Type B pancreatic cell (in vitro differentiated cells): ENCODE measurements at regions not wholly inside any gene's neighbourhood (a gene's known extent, or its start where the extent isn't known, plus 50 kb on each side); places are given as distances from the start of the nearest gene placed in this dataset.

Source experiments
- DNase-seq: peaks from one replicate; pipeline ENCODE4 v3.0.0; 2021; ENCODE audit warnings: mixed read lengths; ENCODE audit not compliant: unreplicated experiment; ENCODE audit errors: extremely low spot score
- H3K27ac Mint-ChIP-seq: 2 replicates; pipeline ENCODE4 v1.8.0; 2021; ENCODE audit warnings: mild to moderate bottlenecking, mixed read lengths
- H3K27me3 Mint-ChIP-seq: 2 replicates; pipeline ENCODE4 v1.8.0; 2021; ENCODE audit warnings: mixed read lengths
- H3K36me3 Mint-ChIP-seq: 2 replicates; pipeline ENCODE4 v1.8.0; 2021; ENCODE audit warnings: mixed read lengths
- H3K4me1 Mint-ChIP-seq: one replicate; pipeline ENCODE4 v1.8.0; 2021; ENCODE audit warnings: mixed read lengths; ENCODE audit not compliant: unreplicated experiment
- H3K4me3 Mint-ChIP-seq: 2 replicates; pipeline ENCODE4 v1.8.0; 2021; ENCODE audit warnings: mild to moderate bottlenecking, mixed read lengths
- H3K9me3 Mint-ChIP-seq: 2 replicates; pipeline ENCODE4 v1.8.0; 2021; ENCODE audit warnings: mixed read lengths
- TF ChIP-seq, protein P1 (sequence below): fragments of 200-600 bp; sonication (generic); conservative IDR thresholded peaks from 2 replicates; pipeline ENCODE4 v1.5.0; 2021; ENCODE audit warnings: antibody characterized with exemption, mild to moderate bottlenecking

GRCh38 chrX:3257471-3257870, 89.0 kb downstream of the MXRA5 start:
- Mint-ChIP-seq H3K27me3 (no peaks in the 10 kb centered on the region), H3K4me1 (peaks cover 4% of the 10 kb centered on the region), H3K36me3 (no peaks in the 10 kb centered on the region), H3K27ac (no peak overlapping the region), H3K9me3 (peaks cover 12% of the 10 kb centered on the region), H3K4me3 (no peak overlapping the region)
- TF ChIP-seq, protein P1, sequence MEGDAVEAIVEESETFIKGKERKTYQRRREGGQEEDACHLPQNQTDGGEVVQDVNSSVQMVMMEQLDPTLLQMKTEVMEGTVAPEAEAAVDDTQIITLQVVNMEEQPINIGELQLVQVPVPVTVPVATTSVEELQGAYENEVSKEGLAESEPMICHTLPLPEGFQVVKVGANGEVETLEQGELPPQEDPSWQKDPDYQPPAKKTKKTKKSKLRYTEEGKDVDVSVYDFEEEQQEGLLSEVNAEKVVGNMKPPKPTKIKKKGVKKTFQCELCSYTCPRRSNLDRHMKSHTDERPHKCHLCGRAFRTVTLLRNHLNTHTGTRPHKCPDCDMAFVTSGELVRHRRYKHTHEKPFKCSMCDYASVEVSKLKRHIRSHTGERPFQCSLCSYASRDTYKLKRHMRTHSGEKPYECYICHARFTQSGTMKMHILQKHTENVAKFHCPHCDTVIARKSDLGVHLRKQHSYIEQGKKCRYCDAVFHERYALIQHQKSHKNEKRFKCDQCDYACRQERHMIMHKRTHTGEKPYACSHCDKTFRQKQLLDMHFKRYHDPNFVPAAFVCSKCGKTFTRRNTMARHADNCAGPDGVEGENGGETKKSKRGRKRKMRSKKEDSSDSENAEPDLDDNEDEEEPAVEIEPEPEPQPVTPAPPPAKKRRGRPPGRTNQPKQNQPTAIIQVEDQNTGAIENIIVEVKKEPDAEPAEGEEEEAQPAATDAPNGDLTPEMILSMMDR = no peak
- no peak for DNase-seq

DNA sequence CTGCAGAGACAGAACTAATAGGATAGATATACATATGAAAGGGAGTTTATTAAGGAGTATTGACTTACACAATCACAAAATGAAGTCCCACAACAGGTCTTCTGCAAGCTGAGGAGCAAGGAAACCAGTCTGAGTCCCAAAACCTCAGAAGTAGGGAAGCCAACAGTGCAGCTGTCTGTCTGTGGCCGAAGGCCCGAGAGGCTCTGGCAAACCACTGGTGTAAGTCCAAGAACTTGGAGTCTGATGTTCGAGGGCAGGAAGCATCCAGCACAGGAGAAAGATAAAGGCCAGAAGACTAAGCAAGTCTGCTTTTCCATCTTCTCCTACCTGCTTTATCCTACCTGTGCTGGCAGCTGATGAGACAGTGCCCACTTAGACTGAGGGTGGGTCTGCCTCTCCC, 89.6 kb downstream of the MXRA5 start:
- H3K27me3 Mint-ChIP-seq = no peaks in the 10 kb centered on the region
- no peak overlapping the region for H3K4me3 Mint-ChIP-seq
- no peaks in the 10 kb centered on the region for H3K36me3 Mint-ChIP-seq
- peaks cover 4% of the 10 kb centered on the region for H3K4me1 Mint-ChIP-seq
- no peak overlapping the region for H3K27ac Mint-ChIP-seq
- H3K9me3 Mint-ChIP-seq = peaks cover 12% of the 10 kb centered on the region
- TF ChIP-seq, protein P1 = no peak
- no peak for DNase-seq

- no peaks in the 10 kb centered on the region for H3K36me3 Mint-ChIP-seq
- no peak overlapping the region for H3K4me3 Mint-ChIP-seq
- H3K27ac Mint-ChIP-seq = no peak overlapping the region
- H3K4me1 Mint-ChIP-seq = peaks cover 4% of the 10 kb centered on the region
- no peaks in the 10 kb centered on the region for H3K27me3 Mint-ChIP-seq
- H3K9me3 Mint-ChIP-seq = no peaks in the 10 kb centered on the region
- no peak for DNase-seq
- TF ChIP-seq, protein P1 = no peak
These were observed 93.7 kb downstream of the MXRA5 start for GRCh38 chrX:3252744-3253143.

DNA sequence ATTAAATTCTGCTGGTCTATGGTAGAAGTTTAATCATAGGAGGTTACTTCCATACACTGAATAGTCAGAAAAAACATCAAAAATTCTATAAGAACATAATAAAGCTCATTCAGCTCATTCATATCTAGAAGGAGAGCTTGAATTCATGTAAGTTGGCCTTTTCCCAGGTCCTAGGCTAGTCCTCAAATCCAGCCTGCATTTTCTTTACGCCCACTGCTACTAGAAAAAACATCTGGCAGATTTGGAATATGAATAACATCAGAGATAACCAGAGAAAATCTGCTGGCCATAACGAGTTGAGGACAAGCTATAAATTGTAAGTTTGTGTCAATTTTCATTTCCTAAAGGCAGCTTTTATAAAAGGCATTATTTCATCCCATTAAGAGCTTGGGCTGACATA, 95.5 kb downstream of the MXRA5 start:
- DNase-seq = no peak
- H3K4me1 Mint-ChIP-seq = peaks cover 9% of the 10 kb centered on the region
- H3K36me3 Mint-ChIP-seq = no peaks in the 10 kb centered on the region
- no peak overlapping the region for H3K27ac Mint-ChIP-seq
- TF ChIP-seq, protein P1 = no peak
- H3K9me3 Mint-ChIP-seq = no peaks in the 10 kb centered on the region
- peaks cover 3% of the 10 kb centered on the region for H3K27me3 Mint-ChIP-seq
- no peak overlapping the region for H3K4me3 Mint-ChIP-seq

GRCh38 chrX:3244955-3245354, 101.5 kb downstream of the MXRA5 start:
- H3K27me3 Mint-ChIP-seq = peaks cover 19% of the 10 kb centered on the region
- no peak overlapping the region for H3K27ac Mint-ChIP-seq
- TF ChIP-seq, protein P1 = no peak
- no peaks in the 10 kb centered on the region for H3K36me3 Mint-ChIP-seq
- peaks cover 13% of the 10 kb centered on the region for H3K9me3 Mint-ChIP-seq
- DNase-seq = no peak
- peaks cover 6% of the 10 kb centered on the region for H3K4me1 Mint-ChIP-seq
- H3K4me3 Mint-ChIP-seq = no peak overlapping the region

DNA sequence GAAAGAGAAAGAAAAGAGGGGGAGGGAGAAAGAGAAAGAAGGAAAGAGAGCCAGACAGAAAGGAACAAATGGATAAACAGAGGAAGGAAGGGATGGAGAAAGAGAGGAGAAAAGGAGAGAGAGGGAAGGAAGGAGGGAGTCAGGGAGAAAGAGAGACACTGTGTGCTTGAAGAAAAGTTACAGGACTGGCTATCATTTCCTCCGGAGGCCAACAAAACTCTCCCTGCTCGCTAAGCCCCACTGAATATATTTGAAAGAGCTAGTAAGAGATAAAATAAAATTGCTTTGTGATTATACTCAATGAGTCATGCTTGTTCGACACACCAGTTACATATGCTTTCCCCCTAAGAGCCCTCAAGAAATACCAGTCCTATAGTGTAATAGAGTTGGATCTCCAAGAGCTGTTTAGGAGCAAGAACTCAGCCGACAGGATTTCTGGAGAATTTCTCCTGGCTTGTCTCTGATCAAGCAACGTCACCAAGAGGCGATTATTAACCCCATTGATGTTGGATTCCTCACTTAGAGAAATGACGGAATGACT, 102.2 kb downstream of the MXRA5 start:
- no peak for DNase-seq
- H3K36me3 Mint-ChIP-seq = no peaks in the 10 kb centered on the region
- H3K27me3 Mint-ChIP-seq = peaks cover 19% of the 10 kb centered on the region
- TF ChIP-seq, protein P1 = no peak
- H3K4me1 Mint-ChIP-seq = peaks cover 6% of the 10 kb centered on the region
- H3K9me3 Mint-ChIP-seq = peaks cover 13% of the 10 kb centered on the region
- H3K4me3 Mint-ChIP-seq = no peak overlapping the region
- H3K27ac Mint-ChIP-seq = no peak overlapping the region
